ENCODE measurements at regions not wholly inside any gene's neighbourhood (a gene's known extent, or its start where the extent isn't known, plus 50 kb on each side); places are given as distances from the start of the nearest gene placed in this dataset.

GRCh38 chr7:10759120-10759519, 214.6 kb upstream of the PHF14 start:
- H3K36me3 ChIP-seq (ENCODE audit: control insufficient read depth in 1 of 2, insufficient read depth in 2 of 2, low read length in 2 of 2), result no peaks in the 10 kb centered on the region
- intact Hi-C loops (cut with micrococcal nuclease), result no loop called here
- ChIA-PET RAD21 (ENCODE audit: low non-redundant PET in 1 of 2, low total read pairs in 2 of 2, uncharacterized antibody in 2 of 2, unreplicated experiment in 2 of 2) (no interaction called here), CTCF (no interaction called here), POLR2A (no interaction called here)
- peaks cover 12 to 15% of the 10 kb centered on the region in 2 experiments; a peak in 2 of 4 replicates for H3K9me3 ChIP-seq (ENCODE audit: control insufficient read depth in 1 of 2, insufficient read depth in 1 of 2, low read depth in 1 of 2, low read length in 2 of 2)
- no peak overlapping the region for H3K9ac ChIP-seq (ENCODE audit: low read length)
- no peak for TF ChIP-seq CBX3 (IDR thresholded peaks at IDR 0.05; ENCODE audit: low read depth)
- TF ChIP-seq POLR2AphosphoS5 (IDR thresholded peaks at IDR 0.05; ENCODE audit: low read depth, low read length), result no peak
- TF ChIP-seq ZBTB33 (IDR thresholded peaks at IDR 0.05; ENCODE audit: extremely low read depth, insufficient replicate concordance, low read length), result no peak
- no peak for TF ChIP-seq REST (IDR thresholded peaks at IDR 0.05; ENCODE audit: low read depth)
- no peak for TF ChIP-seq SIN3A (IDR thresholded peaks at IDR 0.05; ENCODE audit: low read depth)
- TF ChIP-seq SP1 (IDR thresholded peaks at IDR 0.05; ENCODE audit: low read depth), result no peak
- TF ChIP-seq EZH2phosphoT487 (IDR thresholded peaks at IDR 0.05; ENCODE audit: borderline replicate concordance), result no peak
- H3K4me2 ChIP-seq (ENCODE audit: low read length), result no peak overlapping the region
- H3K27ac ChIP-seq (ENCODE audit: low read depth, low read length), result no peak overlapping the region
- H4K20me1 ChIP-seq (ENCODE audit: insufficient read depth), result no peaks in the 10 kb centered on the region
- DNase-seq (ENCODE audit: low read depth, low spot score) (no peak), ATAC-seq (no peak)
- H3K4me1 ChIP-seq (ENCODE audit: control insufficient read depth in 1 of 2, insufficient read depth in 2 of 2, low read length in 2 of 2), result no peaks in the 10 kb centered on the region
- BruUV-seq (replicated peaks), result no TSS peak
- H3K9me2 ChIP-seq (ENCODE audit: insufficient read depth), result no peaks in the 10 kb centered on the region
- no peaks in the 10 kb centered on the region for H3K27me3 ChIP-seq (ENCODE audit: insufficient read depth, low read length)
- H2AFZ ChIP-seq (ENCODE audit: low read depth, low read length, poor library complexity, severe bottlenecking), result no peak overlapping the region
- no peaks in the 10 kb centered on the region for H3K79me2 ChIP-seq (ENCODE audit: insufficient read depth, low read length)
- H3K4me3 ChIP-seq (replicated peaks in 1 of 2; ENCODE audit: low read depth in 1 of 2, low read length in 2 of 2), result no peak overlapping the region
